Stimulated activated CD4-positive, alpha-beta T cell treated with anti-CD3 and anti-CD28 coated beads, Interleukin-1b, Interleukin-23, amount 100 ng/mL, for 4 hours (primary cell): ENCODE measurements at regions not wholly inside any gene's neighbourhood (a gene's known extent, or its start where the extent isn't known, plus 50 kb on each side); places are given as distances from the start of the nearest gene placed in this dataset.

Experiments used
- DNase-seq, 2 donors: peaks; one replicate each; pipeline ENCODE4 v3.0.0-alpha.2; 2020; ENCODE audit warnings: low read depth in 2 of 2

GRCh38 chr15:97087006-97087741 lies 756.7 kb downstream of the NR2F2 start:
- DNase-seq = no peak

GRCh38 chr15:97091093-97091492 lies 760.6 kb downstream of the NR2F2 start:
- no peak for DNase-seq

GRCh38 chr15:97092656-97093055 lies 762.2 kb downstream of the NR2F2 start:
- no peak for DNase-seq

GRCh38 chr15:97096303-97096835 lies 765.9 kb downstream of the NR2F2 start:
- no peak for DNase-seq

DNA sequence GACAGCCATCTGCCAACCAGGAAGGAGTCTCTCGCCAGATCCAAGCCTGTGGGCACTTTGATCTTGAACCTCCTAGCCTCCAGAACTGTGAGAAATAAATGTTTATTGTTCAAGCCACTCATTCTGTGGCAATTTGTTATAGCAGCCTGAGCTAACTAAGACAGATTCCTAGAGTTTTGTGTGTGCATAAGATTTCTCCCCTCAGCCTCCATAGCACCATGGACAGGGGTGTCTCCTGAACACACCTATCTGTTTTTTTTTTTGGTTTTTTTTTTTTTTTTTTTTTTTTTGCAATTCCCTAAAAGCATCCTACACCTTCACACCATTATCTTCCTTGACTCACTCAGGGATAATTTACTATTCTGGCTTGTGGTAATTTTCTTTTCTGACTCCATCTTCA lies 768.5 kb downstream of the NR2F2 start:
- DNase-seq = no peak

GRCh38 chr15:97101572-97101971 lies 771.1 kb downstream of the NR2F2 start:
- no peak for DNase-seq

DNA sequence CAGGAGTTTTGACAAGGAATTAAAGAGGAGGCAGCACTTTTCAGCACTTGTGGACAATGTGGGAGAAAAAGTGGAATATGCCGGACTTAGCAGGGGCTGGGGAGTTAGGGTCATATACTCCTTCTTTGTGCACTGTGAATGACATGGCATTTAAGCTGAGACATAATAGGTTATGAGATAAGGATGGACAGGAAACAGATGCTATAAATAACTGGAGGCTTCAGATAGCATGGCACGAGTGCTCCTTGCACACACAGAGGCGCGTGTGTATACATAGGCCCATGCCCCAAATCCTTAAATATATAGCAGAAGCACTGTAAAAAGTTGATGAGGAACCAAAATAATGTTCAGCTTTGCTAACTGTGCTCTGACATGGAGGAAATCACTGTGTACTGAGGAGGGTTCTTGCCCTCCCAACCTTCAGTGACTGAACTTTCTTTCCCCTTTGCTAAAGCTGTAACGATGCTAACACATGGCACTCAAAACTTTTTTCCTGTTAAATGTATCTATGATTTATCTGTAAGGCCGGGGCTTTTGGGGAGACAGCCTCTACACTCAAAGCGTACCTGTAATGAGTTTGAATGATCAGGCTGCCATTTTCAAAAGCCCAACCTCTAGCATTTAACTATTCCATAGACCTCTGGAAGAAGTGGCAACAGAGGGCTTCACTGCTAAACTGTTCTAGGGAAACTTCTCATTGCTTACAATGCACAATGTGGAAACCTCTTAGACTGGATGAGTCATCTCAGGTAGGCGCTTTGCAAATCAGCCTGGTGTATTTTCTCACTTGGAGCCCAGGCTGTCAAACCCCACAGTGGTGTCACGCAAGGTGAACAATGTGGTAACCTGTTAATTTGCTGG lies 784.6 kb downstream of the NR2F2 start:
- DNase-seq = no peak

DNA sequence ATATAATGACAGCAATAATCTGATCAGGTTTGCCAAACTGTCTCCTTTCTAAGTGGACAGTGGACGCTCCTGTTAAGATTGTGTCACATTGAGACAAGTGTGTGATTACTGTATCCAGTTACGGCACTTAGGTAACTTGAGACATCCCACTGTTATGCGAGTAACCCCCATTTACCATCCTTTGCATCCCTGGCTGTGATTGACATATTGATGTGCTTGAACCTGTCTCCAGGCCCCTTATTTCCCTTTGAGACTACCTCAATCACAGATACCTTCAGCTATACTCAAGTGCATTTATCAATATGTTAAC lies 785.2 kb downstream of the NR2F2 start:
- DNase-seq = no peak

DNA sequence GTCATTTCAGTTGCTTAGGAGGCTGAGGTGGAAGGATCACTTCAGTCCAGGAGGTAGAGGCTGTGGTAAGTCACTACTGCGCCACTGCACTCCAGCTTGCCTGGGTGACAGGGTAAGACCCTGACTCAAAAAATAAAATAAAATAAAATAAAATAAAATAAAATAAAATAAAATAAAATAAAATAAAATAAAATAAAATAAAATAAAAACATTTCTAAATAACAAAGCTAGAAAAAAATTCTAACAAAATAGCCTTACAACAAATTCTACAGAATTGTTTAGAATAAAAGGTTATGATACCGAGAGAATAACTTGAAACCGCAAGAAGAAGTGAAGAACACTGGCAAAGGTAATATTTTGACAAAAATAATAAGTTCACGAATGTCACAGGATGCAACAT lies 794.3 kb downstream of the NR2F2 start:
- no peak for DNase-seq

GRCh38 chr15:97126553-97127233 lies 796.2 kb downstream of the NR2F2 start:
- no peak for DNase-seq

DNA sequence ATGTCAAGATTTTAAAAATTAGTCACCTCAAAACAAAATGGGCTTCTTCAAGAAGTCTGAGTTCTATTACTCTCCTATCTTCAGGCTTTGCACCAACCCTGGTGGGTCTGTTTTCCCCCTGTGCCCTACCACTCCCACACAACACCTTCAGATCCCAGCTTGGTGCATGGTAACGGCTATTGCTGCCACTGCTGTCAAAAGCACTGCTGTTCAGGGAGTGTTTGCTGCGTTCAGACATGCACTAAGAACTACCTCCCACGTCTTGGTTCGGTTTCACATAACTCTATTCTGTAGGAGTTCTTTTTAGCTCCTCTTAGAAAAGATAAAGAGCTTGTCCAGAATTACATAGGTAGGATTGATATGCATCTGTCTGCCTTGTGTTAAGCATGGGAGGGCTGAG lies 799.2 kb downstream of the NR2F2 start:
- DNase-seq = no peak

GRCh38 chr15:97140216-97140615 lies 809.7 kb downstream of the NR2F2 start:
- no peak for DNase-seq

DNA sequence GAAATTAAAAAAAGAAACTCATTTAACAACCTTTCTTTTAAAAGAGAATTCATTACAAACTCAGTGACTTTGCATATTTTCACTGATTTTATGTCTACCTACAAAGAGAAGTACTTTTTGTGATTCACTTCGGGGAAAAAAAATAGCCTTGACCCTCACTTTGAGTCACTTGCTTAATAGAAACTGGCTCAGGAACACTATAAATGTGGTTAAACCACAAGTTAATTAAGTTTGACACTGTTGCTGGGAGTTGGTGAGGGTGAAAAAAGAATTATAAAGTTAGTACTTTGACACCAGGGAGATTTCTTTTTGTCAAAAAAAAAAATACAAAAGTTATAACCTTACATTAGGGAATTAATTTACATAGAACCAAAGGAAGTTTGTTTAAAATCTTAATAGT lies 810.9 kb downstream of the NR2F2 start:
- no peak for DNase-seq

DNA sequence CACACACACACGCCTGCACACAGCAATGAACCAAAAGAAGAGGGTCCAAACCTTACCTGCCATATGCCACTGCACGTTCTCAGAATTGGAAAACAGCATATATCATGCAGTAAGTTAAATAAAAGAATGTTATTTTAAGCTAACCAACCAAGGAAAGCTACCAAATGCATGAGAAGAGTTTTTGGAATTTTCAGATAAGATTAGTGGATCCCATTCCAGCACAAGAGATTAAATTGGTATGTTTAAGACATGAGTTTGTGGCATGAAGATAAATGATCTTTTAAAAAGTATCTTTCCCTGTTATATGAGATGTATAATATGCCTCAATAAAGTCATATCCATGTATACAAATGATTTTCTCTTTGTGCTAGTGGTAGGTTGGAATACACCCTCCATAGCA lies 811.4 kb downstream of the NR2F2 start:
- DNase-seq = no peak

DNA sequence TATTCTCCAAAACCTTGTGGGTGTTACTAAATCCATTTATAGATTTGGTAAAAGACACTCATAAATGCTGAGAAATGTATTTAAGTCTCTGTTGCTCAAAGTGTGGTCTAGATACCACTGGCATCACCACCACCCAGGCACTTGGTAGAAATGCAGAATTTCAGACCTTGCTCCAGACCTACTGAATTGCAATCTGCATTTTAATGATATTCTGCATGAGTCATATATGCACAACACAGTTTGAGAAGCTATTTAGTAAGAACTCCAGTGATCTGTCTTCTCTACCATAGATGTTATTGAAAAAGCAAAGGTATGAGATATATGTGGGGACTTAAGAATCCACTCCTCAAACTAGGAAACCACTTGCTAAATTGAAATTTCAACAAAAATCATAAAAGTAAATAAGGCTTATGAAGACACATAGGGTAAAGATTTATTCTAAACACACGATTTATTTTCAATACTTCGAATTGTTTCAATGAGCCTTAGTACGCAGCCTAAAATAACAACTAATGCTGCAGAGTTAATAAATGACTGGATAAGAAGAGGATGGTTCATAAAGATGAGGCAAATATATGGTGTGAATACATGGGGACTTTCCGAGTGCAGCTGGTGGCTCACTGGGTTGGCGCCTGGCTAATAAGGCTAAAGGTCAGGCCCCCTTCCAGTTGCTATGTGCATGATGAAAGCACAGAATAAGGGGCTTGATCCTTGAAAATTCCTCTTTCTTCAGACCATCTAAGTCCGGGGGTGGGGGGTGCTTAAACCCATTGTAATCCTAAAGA lies 813.3 kb downstream of the NR2F2 start:
- no peak for DNase-seq

DNA sequence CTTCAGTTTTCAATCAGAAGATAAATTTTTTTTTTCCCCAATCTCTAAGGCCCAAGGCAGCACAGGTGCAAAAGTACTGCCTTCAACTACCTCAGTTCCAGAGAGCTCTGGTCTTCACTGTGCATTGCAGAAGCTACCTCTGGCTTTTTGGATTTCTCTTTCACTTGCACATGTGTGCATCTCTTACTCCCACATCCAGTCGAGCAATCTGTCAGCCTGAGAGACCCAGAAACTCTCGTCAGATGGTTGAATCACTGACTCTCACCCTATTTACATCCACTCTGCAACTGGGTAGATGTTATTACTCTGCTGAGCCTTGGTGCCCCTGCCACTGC lies 813.8 kb downstream of the NR2F2 start:
- no peak for DNase-seq

- no peak for DNase-seq
These were observed 813.3 kb upstream of the ARRDC4 start for GRCh38 chr15:97146929-97147870.

DNA sequence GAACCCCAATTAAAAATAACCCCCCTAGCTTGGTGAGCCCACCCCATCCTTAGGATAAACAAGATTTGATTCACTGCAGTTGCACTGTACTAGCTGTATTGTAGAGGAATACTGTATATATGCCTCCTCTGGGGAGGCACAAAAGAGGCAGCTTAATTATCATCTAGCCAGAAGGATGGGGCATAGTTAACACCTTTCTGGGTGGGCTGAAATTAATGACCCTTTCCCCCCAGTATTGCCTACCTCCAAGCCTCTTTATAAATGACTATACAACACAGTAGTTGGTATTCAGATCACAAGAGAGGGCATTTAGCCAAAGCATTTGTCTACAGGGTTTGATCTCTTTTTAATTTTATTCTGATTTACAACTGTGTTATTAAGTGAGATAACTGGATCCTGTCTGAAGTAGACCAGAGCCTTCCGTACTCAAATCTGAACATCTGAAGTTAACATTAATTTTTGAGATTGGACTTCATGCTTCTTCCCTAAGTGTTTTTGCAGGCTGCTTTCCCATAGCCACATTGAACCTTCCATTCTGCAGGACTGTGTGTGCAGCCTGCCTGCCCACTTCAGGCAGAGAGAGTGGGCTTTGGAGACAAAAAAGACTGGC lies 807.0 kb upstream of the ARRDC4 start:
- no peak for DNase-seq

DNA sequence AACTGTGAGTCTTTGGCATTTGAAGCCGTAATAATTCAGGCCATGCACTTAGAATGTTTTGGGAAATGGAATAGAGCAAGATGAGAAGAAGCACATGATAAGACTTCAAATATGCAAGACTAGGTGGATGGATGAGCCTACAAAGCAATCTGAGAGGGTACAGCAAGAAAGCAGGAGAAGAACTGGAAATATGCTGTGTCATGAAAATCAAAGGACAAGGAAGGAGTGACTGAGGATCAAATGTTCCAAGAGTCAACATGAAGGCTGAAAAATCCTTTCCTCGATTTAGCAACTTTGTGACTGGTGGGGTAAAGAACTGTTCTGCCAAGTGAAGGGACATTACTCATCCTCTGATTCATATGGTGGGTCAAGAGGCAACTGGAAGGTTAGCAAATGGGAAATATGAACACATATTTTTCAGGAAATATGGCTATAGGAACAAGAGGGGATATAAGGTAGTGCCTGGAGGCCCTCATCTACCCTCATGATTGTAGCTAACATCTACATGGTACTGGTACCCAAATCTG lies 803.7 kb upstream of the ARRDC4 start:
- DNase-seq = no peak
